ENCODE measurements at regions not wholly inside any gene's neighbourhood (a gene's known extent, or its start where the extent isn't known, plus 50 kb on each side); places are given as distances from the start of the nearest gene placed in this dataset.
A peak's percentile ranks its signal among the peaks of the same experiment; 100 is the strongest.

GRCh38 chr9:113770396-113770795 is 105.7 kb upstream of the ZNF618 start:
- no peak overlapping the region for H2AFZ ChIP-seq (ENCODE audit: low read length)
- H3K36me3 ChIP-seq (ENCODE audit: control insufficient read depth, insufficient read depth, low read length), result no peaks in the 10 kb centered on the region
- no peaks in the 10 kb centered on the region for H4K20me1 ChIP-seq (ENCODE audit: control insufficient read depth, extremely low read depth, insufficient read depth, low read length)
- TF ChIP-seq EZH2 (IDR thresholded peaks at IDR 0.05; ENCODE audit: low read length, missing control alignments) (no peak), CTCF (conservative IDR thresholded peaks at IDR 0.05 in 1 of 2, IDR thresholded peaks at IDR 0.05 in 1 of 2; ENCODE audit: low read depth in 1 of 2, low read length in 2 of 2) (no peak)
- H3K27ac ChIP-seq (ENCODE audit: insufficient read depth, low read length), result no peak overlapping the region
- peak; percentile 8 to 20 for DNase-seq (ENCODE audit: low read depth in 2 of 2)
- H3K4me3 ChIP-seq (replicated peaks in 1 of 4; ENCODE audit: control extremely low read depth in 1 of 4, insufficient read depth in 1 of 4, low read depth in 3 of 4, low read length in 4 of 4), result no peak overlapping the region
- H3K9ac ChIP-seq (ENCODE audit: insufficient read depth, low read length), result no peak overlapping the region
- H3K79me2 ChIP-seq (ENCODE audit: control insufficient read depth, insufficient read depth, low read length), result no peaks in the 10 kb centered on the region
- H3K27me3 ChIP-seq (ENCODE audit: control insufficient read depth, insufficient read depth, low read length), result peaks cover 6% of the 10 kb centered on the region
- no peaks in the 10 kb centered on the region for H3K4me1 ChIP-seq (ENCODE audit: control insufficient read depth, extremely low read depth, insufficient read depth, low read length)
- H3K9me3 ChIP-seq (ENCODE audit: control insufficient read depth, insufficient read depth, low read depth, low read length), result no peaks in the 10 kb centered on the region
- H3K4me2 ChIP-seq (ENCODE audit: extremely low read depth, insufficient read depth, low read length), result no peak overlapping the region

GRCh38 chr9:113771199-113771598 is 104.9 kb upstream of the ZNF618 start:
- Histone ChIP-seq H3K9ac (ENCODE audit: insufficient read depth, low read length) (no peak overlapping the region), H3K79me2 (ENCODE audit: control insufficient read depth, insufficient read depth, low read length) (no peaks in the 10 kb centered on the region), H4K20me1 (ENCODE audit: control insufficient read depth, extremely low read depth, insufficient read depth, low read length) (no peaks in the 10 kb centered on the region), H3K9me3 (ENCODE audit: control insufficient read depth, insufficient read depth, low read depth, low read length) (no peaks in the 10 kb centered on the region), H2AFZ (ENCODE audit: low read length) (no peak overlapping the region), H3K36me3 (ENCODE audit: control insufficient read depth, insufficient read depth, low read length) (no peaks in the 10 kb centered on the region), H3K4me3 (replicated peaks in 1 of 4; ENCODE audit: control extremely low read depth in 1 of 4, insufficient read depth in 1 of 4, low read depth in 3 of 4, low read length in 4 of 4) (no peak overlapping the region), H3K27me3 (ENCODE audit: control insufficient read depth, insufficient read depth, low read length) (peaks cover 10% of the 10 kb centered on the region), H3K4me1 (ENCODE audit: control insufficient read depth, extremely low read depth, insufficient read depth, low read length) (no peaks in the 10 kb centered on the region), H3K27ac (ENCODE audit: insufficient read depth, low read length) (no peak overlapping the region), H3K4me2 (ENCODE audit: extremely low read depth, insufficient read depth, low read length) (no peak overlapping the region)
- DNase-seq (ENCODE audit: low read depth in 2 of 2), result no peak
- TF ChIP-seq EZH2 (IDR thresholded peaks at IDR 0.05; ENCODE audit: low read length, missing control alignments) (no peak), CTCF (conservative IDR thresholded peaks at IDR 0.05 in 1 of 2, IDR thresholded peaks at IDR 0.05 in 1 of 2; ENCODE audit: low read depth in 1 of 2, low read length in 2 of 2) (no peak)

- no peak overlapping the region for H2AFZ ChIP-seq (ENCODE audit: low read length)
- H3K27ac ChIP-seq (ENCODE audit: insufficient read depth, low read length), result no peak overlapping the region
Observed at GRCh38 chr9:113772121-113772810, 103.8 kb upstream of the ZNF618 start.

More at GRCh38 chr9:113772121-113772810, 103.8 kb upstream of the ZNF618 start:
- no peak overlapping the region for H3K4me3 ChIP-seq (replicated peaks in 1 of 4; ENCODE audit: control extremely low read depth in 1 of 4, insufficient read depth in 1 of 4, low read depth in 3 of 4, low read length in 4 of 4)
- no peaks in the 10 kb centered on the region for H3K4me1 ChIP-seq (ENCODE audit: control insufficient read depth, extremely low read depth, insufficient read depth, low read length)
- peak; percentile 75 to 86 for DNase-seq (ENCODE audit: low read depth in 2 of 2)
- no peaks in the 10 kb centered on the region for H3K9me3 ChIP-seq (ENCODE audit: control insufficient read depth, insufficient read depth, low read depth, low read length)
- TF ChIP-seq EZH2 (IDR thresholded peaks at IDR 0.05; ENCODE audit: low read length, missing control alignments) (no peak), CTCF (conservative IDR thresholded peaks at IDR 0.05 in 1 of 2, IDR thresholded peaks at IDR 0.05 in 1 of 2; ENCODE audit: low read depth in 1 of 2, low read length in 2 of 2) (no peak)
- no peaks in the 10 kb centered on the region for H4K20me1 ChIP-seq (ENCODE audit: control insufficient read depth, extremely low read depth, insufficient read depth, low read length)
- H3K79me2 ChIP-seq (ENCODE audit: control insufficient read depth, insufficient read depth, low read length), result no peaks in the 10 kb centered on the region
- H3K27me3 ChIP-seq (ENCODE audit: control insufficient read depth, insufficient read depth, low read length), result peaks cover 10% of the 10 kb centered on the region
- no peak overlapping the region for H3K4me2 ChIP-seq (ENCODE audit: extremely low read depth, insufficient read depth, low read length)
- no peak overlapping the region for H3K9ac ChIP-seq (ENCODE audit: insufficient read depth, low read length)
- H3K36me3 ChIP-seq (ENCODE audit: control insufficient read depth, insufficient read depth, low read length), result no peaks in the 10 kb centered on the region

Measured in fibroblast of lung (primary cell).